SW480 (cell line): ENCODE measurements at regions not wholly inside any gene's neighbourhood (a gene's known extent, or its start where the extent isn't known, plus 50 kb on each side); places are given as distances from the start of the nearest gene placed in this dataset.
A peak's percentile ranks its signal among the peaks of the same experiment; 100 is the strongest.

Source experiments
- DNase-seq: peaks from one replicate; pipeline ENCODE4 v3.0.0-alpha.2; 2016; ENCODE audit warnings: low spot score

DNA sequence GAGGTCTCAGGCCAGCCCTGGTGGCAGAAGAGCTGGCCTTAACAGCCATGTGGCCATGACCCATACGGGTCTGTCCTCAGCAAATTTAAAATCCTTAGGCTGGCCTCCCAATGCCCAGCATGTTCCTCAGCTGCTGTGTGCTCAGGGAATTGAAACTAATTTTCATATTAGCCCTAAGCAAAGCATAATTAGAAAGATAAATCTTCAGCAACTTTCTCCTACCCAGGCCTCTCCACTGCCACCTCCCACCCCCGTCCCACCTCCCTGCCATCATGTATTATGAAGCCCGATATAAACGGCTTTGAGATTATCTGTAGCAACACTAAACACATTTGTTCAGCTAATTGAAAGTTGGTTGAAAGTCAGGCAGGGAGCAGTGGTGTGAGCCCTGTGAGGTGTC lies 178.8 kb upstream of the NTM start:
- DNase-seq = no peak

DNA sequence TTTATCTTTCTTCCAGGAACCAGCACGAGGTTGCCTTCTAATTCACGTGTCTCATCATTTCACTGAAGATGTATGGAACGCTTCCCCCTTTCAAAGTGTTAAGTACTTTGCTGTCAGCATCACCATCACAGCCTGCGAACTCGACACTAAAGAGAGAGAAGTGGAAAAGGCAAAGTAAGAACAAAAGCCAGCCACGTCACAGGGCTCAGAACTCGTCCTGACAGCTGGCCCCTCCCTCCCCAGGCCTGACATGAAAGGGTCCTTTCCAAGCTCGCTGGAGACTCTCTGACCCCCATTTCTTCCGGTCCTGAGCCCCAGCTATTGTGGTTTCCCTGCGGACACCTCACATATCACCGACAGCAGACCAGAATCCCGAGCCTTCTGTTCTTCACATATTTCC lies 177.8 kb upstream of the NTM start:
- no peak for DNase-seq

DNA sequence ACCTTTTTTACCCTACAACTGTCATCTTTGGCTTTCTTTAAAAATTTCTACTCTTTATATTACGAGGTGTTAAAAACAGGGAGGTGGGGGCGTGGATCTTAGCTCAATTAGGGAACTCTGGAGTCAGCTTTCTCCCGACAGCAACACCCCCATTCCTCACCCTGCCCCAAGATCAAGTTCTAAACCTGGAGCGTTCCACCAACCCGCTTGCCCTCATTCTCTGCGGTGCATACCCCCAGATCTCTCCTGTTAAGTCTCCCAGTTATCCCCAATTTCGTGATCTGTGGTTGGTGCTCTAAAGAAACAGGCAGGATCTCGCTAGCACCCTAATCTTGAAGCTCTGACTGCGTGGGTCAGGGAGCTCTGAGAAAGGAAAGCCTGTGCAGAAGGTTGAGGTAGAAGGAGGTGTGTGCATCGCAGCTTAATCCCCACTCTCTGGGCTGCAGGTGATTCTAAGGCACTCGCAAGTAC lies 177.3 kb upstream of the NTM start:
- DNase-seq = no peak

- DNase-seq = no peak
Observed at GRCh38 chr11:131194726-131195125, 175.7 kb upstream of the NTM start.

DNA sequence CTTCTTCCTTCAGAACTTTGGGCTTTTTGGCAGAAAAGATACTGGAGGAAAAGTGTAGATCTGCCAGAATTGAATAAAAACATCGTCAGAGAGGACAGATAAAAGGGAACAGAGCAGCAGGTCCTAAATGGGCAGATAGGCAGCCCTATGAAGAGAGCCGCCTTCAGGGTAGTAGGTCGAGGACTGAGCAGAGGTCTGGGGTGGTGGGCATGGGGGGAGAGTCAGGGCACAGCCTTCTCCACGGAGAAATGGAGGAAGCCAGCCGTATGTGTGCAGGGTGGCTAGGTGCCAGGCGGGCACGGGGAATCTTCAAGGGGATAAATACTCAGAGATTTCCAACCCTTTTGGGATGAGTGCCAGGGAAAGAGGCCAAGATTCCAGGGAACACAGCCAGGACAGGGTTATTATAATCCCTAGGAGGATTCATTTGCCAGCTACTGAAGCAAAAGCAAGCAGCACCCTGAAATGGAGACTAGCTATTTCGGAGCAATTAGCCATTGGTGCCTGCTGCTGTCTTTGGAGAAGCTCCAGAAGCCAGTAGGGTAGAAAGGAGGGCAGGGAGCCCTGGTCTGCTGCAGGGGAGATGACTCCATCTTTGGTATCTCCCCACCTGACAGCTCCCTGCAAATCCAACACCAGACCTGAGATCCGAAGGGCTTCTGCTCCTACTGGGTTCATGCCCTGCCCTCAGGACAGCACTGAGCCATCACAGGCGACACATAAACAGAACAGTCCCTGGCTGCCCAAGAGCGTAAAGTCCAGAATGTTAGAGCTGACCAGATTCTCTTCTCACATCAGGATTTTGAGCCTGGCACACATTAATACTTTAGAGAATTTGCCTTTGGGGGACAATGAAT lies 174.5 kb upstream of the NTM start:
- no peak for DNase-seq

- DNase-seq = no peak
Observed at GRCh38 chr11:131198161-131199014, 172.0 kb upstream of the NTM start.

DNA sequence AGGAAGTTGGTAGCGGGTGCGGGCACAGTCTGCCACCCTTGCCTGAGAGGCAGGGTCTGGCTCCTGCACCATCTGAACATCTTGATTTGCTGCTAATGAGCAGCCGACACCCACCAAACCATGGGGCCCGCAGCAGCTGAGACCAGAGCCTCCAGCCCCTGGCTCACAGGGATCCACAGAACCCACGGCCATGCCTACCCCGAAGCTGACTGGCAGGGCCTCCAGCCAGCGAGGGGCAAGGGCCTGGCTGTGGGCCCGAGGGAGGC lies 171.5 kb upstream of the NTM start:
- DNase-seq = no peak

DNA sequence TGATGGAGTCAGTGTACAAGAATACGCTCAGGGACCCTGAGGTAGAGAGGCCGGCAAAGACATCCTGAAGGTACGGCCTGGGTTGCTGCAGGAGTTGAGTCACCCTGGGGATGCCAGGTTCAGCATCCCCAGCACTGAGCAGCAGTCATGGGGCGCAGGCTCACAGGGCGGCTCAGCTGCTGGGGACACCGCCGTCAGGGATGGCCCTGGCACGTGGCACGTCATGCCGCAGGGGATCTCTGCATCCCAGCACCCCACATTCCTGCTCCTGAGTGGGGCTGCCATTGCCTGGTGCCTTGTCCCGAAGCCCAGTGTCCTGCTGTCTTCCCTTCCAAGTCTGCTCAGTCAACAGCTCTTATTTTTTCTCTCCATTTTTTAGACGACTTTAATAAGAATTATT lies 168.7 kb upstream of the NTM start:
- DNase-seq = no peak

- DNase-seq = no peak
Observed at GRCh38 chr11:131203040-131203439, 167.4 kb upstream of the NTM start.

DNA sequence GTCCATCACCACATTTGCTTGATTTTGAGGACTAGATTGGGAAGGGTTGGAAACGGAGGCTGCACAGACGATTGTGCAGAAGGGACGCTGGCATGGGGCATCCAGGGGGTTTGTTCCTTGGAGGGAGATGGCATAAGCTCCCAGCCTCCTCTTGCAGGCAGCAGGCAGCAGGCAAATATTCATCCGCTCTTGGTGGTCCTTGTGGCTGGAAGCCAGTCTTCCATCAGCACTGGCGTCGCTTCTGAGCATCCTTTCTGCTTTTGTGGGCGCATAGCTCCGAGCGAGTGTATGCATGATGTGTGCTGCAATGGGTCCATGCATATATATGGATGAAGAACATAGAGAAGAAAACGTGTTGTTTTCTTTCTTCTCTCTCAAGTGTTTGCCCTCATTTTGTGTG lies 166.1 kb upstream of the NTM start:
- DNase-seq = no peak

DNA sequence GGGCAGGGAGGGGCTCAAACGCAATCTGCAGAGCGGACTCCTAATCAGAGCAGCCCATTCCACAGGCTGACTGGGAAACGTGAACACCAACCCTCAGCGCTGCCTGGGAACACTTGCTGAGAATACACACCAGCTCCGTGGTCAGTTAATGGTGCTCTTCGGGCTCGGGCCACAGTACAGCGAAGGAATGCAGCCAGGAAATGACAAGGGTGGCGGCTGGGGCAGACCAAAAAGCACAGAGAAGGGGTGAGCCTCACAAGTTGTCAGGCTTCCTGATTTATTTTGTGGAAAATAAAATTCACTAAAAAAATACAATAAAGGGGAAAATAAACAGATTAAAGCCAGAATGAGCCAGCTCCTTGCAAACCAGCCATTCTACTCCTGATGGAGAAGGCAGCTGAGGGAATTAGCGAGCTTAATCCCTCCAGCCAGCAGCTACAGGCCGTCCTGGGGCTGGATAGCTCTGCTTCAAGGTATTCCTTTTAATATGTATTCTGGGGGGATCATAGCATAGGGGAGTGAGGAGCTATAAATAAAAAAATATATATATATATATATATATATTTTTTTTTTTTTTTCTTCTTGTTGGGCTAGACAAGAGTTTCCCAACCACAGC lies 165.5 kb upstream of the NTM start:
- no peak for DNase-seq

GRCh38 chr11:131206671-131207070 lies 163.7 kb upstream of the NTM start:
- DNase-seq = no peak

GRCh38 chr11:131207901-131208300 lies 162.5 kb upstream of the NTM start:
- DNase-seq = no peak

GRCh38 chr11:131217313-131218310 lies 152.8 kb upstream of the NTM start:
- peak; percentile 31 for DNase-seq

DNA sequence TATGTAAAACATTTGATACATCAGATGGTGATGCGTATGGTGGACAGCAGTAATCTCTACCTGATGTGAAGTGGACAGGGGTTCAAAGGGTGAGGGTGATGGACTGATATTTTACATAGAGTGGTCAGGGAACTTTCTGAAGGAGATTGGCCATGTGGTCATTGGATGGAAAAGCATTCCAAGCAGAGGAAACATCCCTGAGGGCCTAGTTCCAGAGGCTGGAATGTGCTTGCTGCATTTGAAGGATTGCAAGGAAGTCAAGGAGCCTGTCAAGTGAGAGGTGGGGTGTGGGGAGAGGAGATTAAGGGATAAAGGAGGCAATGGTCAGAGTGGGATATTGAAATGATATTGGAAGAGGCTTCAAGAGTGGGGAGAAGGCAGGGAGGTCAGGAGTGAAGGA lies 151.9 kb upstream of the NTM start:
- DNase-seq = no peak

- DNase-seq = no peak
Observed at GRCh38 chr11:131219646-131220045, 150.8 kb upstream of the NTM start.

DNA sequence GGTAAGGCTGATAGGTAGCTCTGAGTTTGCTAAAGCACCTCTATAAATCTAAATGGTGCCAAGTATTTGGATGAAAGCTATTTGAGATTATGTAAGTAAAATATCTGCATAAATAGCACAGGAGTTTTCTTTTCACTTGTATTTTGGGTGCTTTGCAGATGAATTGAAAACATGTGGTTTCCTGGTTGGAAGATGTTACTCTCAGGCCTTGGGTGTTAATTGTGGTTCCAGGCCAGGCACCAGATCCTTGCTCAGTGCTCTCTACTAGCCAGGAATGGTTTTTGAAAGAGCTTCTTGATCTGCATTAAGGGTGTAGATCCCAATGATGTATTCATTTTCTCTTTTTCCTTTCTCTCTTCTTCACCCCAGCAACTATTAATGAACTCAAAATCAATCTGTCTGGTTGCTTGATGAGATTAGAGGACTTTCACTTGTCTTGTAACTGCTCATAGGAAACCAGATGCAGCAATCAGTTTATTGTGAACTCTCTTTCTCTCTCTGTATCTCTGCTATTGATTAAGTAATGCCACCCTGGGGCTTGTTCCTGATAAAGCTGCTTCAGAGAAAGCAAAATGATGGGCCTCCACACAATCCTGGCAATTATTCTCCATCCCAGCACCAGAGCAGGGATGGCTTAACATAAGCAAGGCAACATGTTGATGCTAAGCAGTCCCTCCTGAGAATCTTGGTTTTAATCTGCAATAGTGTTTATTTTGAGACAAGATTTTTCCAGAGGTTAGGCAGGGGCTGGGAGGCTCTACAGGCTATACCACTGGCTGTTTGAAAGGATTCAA lies 147.0 kb upstream of the NTM start:
- DNase-seq = no peak

- DNase-seq = no peak
Observed at GRCh38 chr11:131228378-131228777, 142.0 kb upstream of the NTM start.

- DNase-seq = no peak
Observed at GRCh38 chr11:131229221-131229620, 141.2 kb upstream of the NTM start.

DNA sequence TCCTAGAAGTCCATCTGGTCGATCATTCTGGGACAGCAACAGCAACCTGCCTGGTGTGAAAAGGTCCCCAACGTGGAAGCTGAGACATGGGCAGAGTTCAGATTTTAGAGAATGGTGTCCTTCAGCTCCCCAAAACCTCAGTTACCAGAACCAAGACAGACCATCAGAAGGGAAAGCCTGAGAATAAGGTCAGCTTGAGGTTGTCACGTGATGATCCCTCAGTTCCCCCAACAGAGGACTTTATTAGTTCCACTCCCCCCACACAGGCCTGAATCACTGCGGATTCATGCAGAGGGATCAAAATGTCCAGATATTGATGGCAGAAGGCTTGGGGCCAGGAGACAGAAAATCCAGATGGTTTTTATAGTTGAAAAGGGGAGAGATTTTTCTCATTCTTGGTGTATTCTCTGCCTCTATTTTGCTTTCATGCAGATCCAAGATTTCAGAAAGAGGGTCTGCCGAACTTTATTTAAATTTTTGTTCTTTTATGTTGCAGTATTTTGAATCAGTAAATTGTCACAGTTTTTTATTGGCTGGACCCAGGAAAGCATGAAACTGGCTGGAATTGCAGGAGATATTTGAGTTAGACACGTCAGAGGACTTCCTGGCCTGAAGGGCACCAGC lies 139.0 kb upstream of the NTM start:
- DNase-seq = no peak
